Astrocyte of the cerebellum (primary cell): ENCODE measurements at regions not wholly inside any gene's neighbourhood (a gene's known extent, or its start where the extent isn't known, plus 50 kb on each side); places are given as distances from the start of the nearest gene placed in this dataset.
A peak's percentile ranks its signal among the peaks of the same experiment; 100 is the strongest.

Experiments used
- DNase-seq: peaks from one replicate; pipeline ENCODE4 v3.0.0-alpha.2; 2011; ENCODE audit warnings: low read depth
- H3K4me3 ChIP-seq: 2 replicates; pipeline ENCODE4 v1.5.1; 2011; ENCODE audit warnings: mild to moderate bottlenecking, low read depth, low read length, moderate library complexity
- CTCF ChIP-seq: IDR thresholded peaks from 2 replicates; pipeline ENCODE4 v1.5.1; 2012; ENCODE audit warnings: low read length, low read depth, moderate library complexity, mild to moderate bottlenecking; ENCODE audit errors: missing control alignments
- in situ Hi-C: cut with HindIII; loops from 2 replicates; pipeline ENCODE4 v1.10.0; 2017; ENCODE audit warnings: low sequenced_read_pairs

DNA sequence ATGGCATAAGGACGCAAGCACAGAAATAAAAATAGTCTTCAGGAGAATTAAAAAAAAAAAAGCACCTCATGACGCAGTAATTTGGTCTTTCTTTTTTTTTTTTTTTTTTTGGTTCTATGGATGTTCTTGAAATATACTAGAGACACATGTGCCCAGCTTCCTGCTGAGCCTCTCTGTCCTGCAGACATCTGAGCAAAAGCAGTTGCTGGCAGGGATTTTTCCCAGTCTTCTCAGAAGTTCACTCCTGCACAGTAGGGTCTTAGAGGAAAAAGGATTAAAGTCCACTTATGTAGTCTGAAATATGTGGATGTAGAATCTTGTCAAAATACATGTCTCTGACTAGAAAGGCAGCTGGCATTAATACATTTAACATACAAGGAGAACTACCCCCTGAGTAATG is 1888.1 kb upstream of the SEL1L start:
- DNase-seq = no peak
- in situ Hi-C loops = no loop called here
- H3K4me3 ChIP-seq = no peak overlapping the region
- TF ChIP-seq CTCF = no peak

GRCh38 chr14:83425138-83425537 is 1891.5 kb upstream of the SEL1L start:
- no peak overlapping the region for H3K4me3 ChIP-seq
- TF ChIP-seq CTCF = no peak
- DNase-seq = peak; percentile 47
- in situ Hi-C loops = no loop called here

GRCh38 chr14:83425706-83426105 is 1892.1 kb upstream of the SEL1L start:
- no peak for TF ChIP-seq CTCF
- no peak overlapping the region for H3K4me3 ChIP-seq
- in situ Hi-C loops = no loop called here
- DNase-seq = no peak

DNA sequence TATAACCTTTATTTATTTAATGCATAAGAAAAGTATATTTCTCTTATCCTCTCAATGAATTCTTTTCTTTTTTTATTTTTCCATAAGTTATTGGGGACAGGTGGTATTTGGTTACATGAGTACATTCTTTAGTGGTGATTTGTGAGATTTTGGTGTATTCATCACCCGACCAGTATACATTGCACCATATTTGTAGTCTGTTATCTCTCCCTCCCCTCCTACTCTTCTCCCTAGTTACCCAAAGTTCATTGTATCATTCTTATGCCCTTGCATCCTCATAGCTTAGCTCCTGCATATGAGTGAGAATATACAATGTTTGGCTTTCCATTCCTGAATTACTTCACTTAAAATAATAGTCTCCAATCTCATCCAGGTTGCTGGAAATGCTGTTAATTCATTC is 1900.0 kb upstream of the SEL1L start:
- no peak overlapping the region for H3K4me3 ChIP-seq
- in situ Hi-C loops = no loop called here
- no peak for TF ChIP-seq CTCF
- DNase-seq = no peak

- in situ Hi-C loops = no loop called here
- no peak overlapping the region for H3K4me3 ChIP-seq
- no peak for TF ChIP-seq CTCF
- DNase-seq = no peak
Observed at GRCh38 chr14:83441801-83442200, 1908.1 kb upstream of the SEL1L start.

DNA sequence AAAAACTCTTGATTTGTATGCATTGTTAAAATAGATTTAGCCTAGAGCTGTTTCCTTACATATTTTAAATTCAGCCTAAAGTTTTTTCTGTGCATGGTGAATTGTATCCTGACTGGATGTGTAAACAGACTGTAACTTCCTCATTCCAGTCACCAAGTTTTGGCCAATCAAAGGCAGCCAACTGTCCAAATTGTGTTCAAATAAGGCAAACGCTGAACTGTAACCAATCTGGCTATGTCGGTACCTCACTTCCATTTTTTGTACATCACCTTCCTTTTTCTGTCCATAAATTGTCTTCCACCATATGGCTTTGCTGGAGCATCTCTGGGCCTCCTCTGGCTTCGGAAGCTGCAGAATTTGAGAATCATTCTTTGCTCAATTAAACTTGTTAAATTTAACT is 1921.9 kb upstream of the SEL1L start:
- in situ Hi-C loops = no loop called here
- TF ChIP-seq CTCF = no peak
- no peak overlapping the region for H3K4me3 ChIP-seq
- DNase-seq = no peak

DNA sequence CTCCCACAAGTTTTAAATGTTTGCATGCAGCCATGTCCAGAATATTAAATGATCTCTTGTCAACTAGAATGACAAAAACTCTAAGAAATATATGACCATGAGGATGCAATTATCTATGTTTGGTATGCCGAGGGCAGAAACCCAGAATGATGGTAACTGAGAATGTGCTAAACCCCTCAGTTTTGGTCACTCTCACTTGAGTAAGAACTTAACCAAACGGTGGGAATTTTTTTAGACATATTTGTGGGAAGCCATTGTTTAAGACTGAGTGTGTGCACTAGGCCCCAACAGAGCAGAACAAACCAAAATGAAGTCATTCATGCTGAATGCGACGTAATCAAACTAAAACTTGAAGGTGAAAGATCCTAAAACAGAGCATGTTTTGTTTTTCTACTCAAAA is 1927.9 kb upstream of the SEL1L start:
- H3K4me3 ChIP-seq = no peak overlapping the region
- DNase-seq = peak; percentile 27
- in situ Hi-C loops = no loop called here
- no peak for TF ChIP-seq CTCF
